T-helper 17 cell (primary cell): ENCODE measurements at regions not wholly inside any gene's neighbourhood (a gene's known extent, or its start where the extent isn't known, plus 50 kb on each side); places are given as distances from the start of the nearest gene placed in this dataset.

ENCODE experiments used
- ATAC-seq: fragments of 150-1000 bp; cut with Tn5 transposase; 2 replicates; pipeline ENCODE4 v1.10.0; 2021; ENCODE audit warnings: mild to moderate bottlenecking, moderate library complexity
- DNase-seq, 3 donors: peaks; one replicate each; pipeline versions ENCODE4 v3.0.0 to v3.0.0-alpha.2; 2020 to 2021
- H3K9me3 ChIP-seq: one replicate; pipeline ENCODE4 v1.7.0; 2013; ENCODE audit warnings: low read length, mild to moderate bottlenecking; ENCODE audit not compliant: control insufficient read depth, poor library complexity, severe bottlenecking
- H3K27ac Mint-ChIP-seq: one replicate; pipeline ENCODE4 v1.8.0; 2022; ENCODE audit warnings: mild to moderate bottlenecking, moderate library complexity, mixed read lengths
- H3K27me3 Mint-ChIP-seq: one replicate; pipeline ENCODE4 v1.8.0; 2022; ENCODE audit warnings: mixed read lengths
- H3K36me3 Mint-ChIP-seq: one replicate; pipeline ENCODE4 v1.8.0; 2022; ENCODE audit warnings: low read depth, mixed read lengths
- H3K4me1 Mint-ChIP-seq: one replicate; pipeline ENCODE4 v1.8.0; 2022; ENCODE audit warnings: mild to moderate bottlenecking, mixed read lengths
- H3K4me3 Mint-ChIP-seq: one replicate; pipeline ENCODE4 v1.8.0; 2022; ENCODE audit warnings: mild to moderate bottlenecking, moderate library complexity, mixed read lengths

- Mint-ChIP-seq H3K4me3 (no peak overlapping the region), H3K27me3 (no peaks in the 10 kb centered on the region), H3K36me3 (no peaks in the 10 kb centered on the region), H3K4me1 (no peaks in the 10 kb centered on the region), H3K27ac (no peak overlapping the region)
- H3K9me3 ChIP-seq = no peaks in the 10 kb centered on the region
- no peak for ATAC-seq
- DNase-seq = no peak
Measured at GRCh38 chr21:25254491-25255174, 352.6 kb downstream of the MRPL39 start.

- H3K27me3 Mint-ChIP-seq = no peaks in the 10 kb centered on the region
- no peaks in the 10 kb centered on the region for H3K4me1 Mint-ChIP-seq
- H3K4me3 Mint-ChIP-seq = no peak overlapping the region
- H3K9me3 ChIP-seq = peaks cover 5% of the 10 kb centered on the region
- ATAC-seq (no peak), DNase-seq (no peak)
- no peaks in the 10 kb centered on the region for H3K36me3 Mint-ChIP-seq
- no peak overlapping the region for H3K27ac Mint-ChIP-seq
Measured at GRCh38 chr21:25246546-25246945, 360.7 kb downstream of the MRPL39 start.

- no peak for ATAC-seq
- H3K4me3 Mint-ChIP-seq = no peak overlapping the region
- DNase-seq = no peak
- H3K27ac Mint-ChIP-seq = no peak overlapping the region
- H3K9me3 ChIP-seq = peaks cover 5% of the 10 kb centered on the region
- H3K4me1 Mint-ChIP-seq = no peaks in the 10 kb centered on the region
- no peaks in the 10 kb centered on the region for H3K36me3 Mint-ChIP-seq
- no peaks in the 10 kb centered on the region for H3K27me3 Mint-ChIP-seq
Measured at GRCh38 chr21:25244735-25245134, 362.5 kb downstream of the MRPL39 start.

GRCh38 chr21:25243808-25244207, 363.5 kb downstream of the MRPL39 start:
- no peaks in the 10 kb centered on the region for H3K36me3 Mint-ChIP-seq
- H3K4me3 Mint-ChIP-seq = no peak overlapping the region
- no peaks in the 10 kb centered on the region for H3K4me1 Mint-ChIP-seq
- no peak for DNase-seq
- peaks cover 5% of the 10 kb centered on the region for H3K9me3 ChIP-seq
- no peak overlapping the region for H3K27ac Mint-ChIP-seq
- no peak for ATAC-seq
- no peaks in the 10 kb centered on the region for H3K27me3 Mint-ChIP-seq

GRCh38 chr21:25240974-25241373, 366.3 kb downstream of the MRPL39 start:
- no peaks in the 10 kb centered on the region for H3K4me1 Mint-ChIP-seq
- no peaks in the 10 kb centered on the region for H3K27me3 Mint-ChIP-seq
- no peak overlapping the region for H3K4me3 Mint-ChIP-seq
- H3K36me3 Mint-ChIP-seq = no peaks in the 10 kb centered on the region
- ATAC-seq = no peak
- DNase-seq = no peak
- H3K27ac Mint-ChIP-seq = no peak overlapping the region
- H3K9me3 ChIP-seq = peaks cover 5% of the 10 kb centered on the region

- no peaks in the 10 kb centered on the region for H3K9me3 ChIP-seq
- Mint-ChIP-seq H3K36me3 (no peaks in the 10 kb centered on the region), H3K27me3 (no peaks in the 10 kb centered on the region), H3K4me3 (no peak overlapping the region), H3K4me1 (no peaks in the 10 kb centered on the region), H3K27ac (no peak overlapping the region)
- ATAC-seq (no peak), DNase-seq (no peak)
Measured at GRCh38 chr21:25234857-25235801, 372.2 kb downstream of the MRPL39 start.

- no peak overlapping the region for H3K27ac Mint-ChIP-seq
- no peaks in the 10 kb centered on the region for H3K9me3 ChIP-seq
- H3K4me3 Mint-ChIP-seq = no peak overlapping the region
- no peaks in the 10 kb centered on the region for H3K27me3 Mint-ChIP-seq
- no peaks in the 10 kb centered on the region for H3K4me1 Mint-ChIP-seq
- H3K36me3 Mint-ChIP-seq = no peaks in the 10 kb centered on the region
- DNase-seq (no peak), ATAC-seq (no peak)
Measured at GRCh38 chr21:25220954-25221353, 386.3 kb downstream of the MRPL39 start.

- Mint-ChIP-seq H3K27me3 (no peaks in the 10 kb centered on the region), H3K4me3 (no peak overlapping the region), H3K36me3 (no peaks in the 10 kb centered on the region), H3K4me1 (no peaks in the 10 kb centered on the region), H3K27ac (no peak overlapping the region)
- ATAC-seq = no peak
- no peaks in the 10 kb centered on the region for H3K9me3 ChIP-seq
- DNase-seq = no peak
Measured at GRCh38 chr21:25220169-25220568, 387.1 kb downstream of the MRPL39 start.

- Mint-ChIP-seq H3K27ac (no peak overlapping the region), H3K4me3 (no peak overlapping the region), H3K4me1 (no peaks in the 10 kb centered on the region), H3K27me3 (no peaks in the 10 kb centered on the region), H3K36me3 (no peaks in the 10 kb centered on the region)
- peak; percentile 57 for ATAC-seq
- no peaks in the 10 kb centered on the region for H3K9me3 ChIP-seq
- no peak for DNase-seq
Measured at GRCh38 chr21:25215698-25216384, 391.4 kb downstream of the MRPL39 start.

- Mint-ChIP-seq H3K4me3 (no peak overlapping the region), H3K27ac (no peak overlapping the region), H3K27me3 (no peaks in the 10 kb centered on the region), H3K4me1 (no peaks in the 10 kb centered on the region), H3K36me3 (no peaks in the 10 kb centered on the region)
- no peaks in the 10 kb centered on the region for H3K9me3 ChIP-seq
- no peak for DNase-seq
- ATAC-seq = no peak
Measured at GRCh38 chr21:25214676-25215075, 392.6 kb downstream of the MRPL39 start.

- no peaks in the 10 kb centered on the region for H3K36me3 Mint-ChIP-seq
- H3K4me1 Mint-ChIP-seq = no peaks in the 10 kb centered on the region
- no peak for DNase-seq
- no peak overlapping the region for H3K4me3 Mint-ChIP-seq
- H3K27ac Mint-ChIP-seq = no peak overlapping the region
- no peak for ATAC-seq
- H3K27me3 Mint-ChIP-seq = no peaks in the 10 kb centered on the region
- H3K9me3 ChIP-seq = no peaks in the 10 kb centered on the region
Measured at GRCh38 chr21:25199944-25200343, 407.3 kb downstream of the MRPL39 start.

- no peaks in the 10 kb centered on the region for H3K9me3 ChIP-seq
- no peak for DNase-seq
- H3K36me3 Mint-ChIP-seq = no peaks in the 10 kb centered on the region
- no peaks in the 10 kb centered on the region for H3K4me1 Mint-ChIP-seq
- ATAC-seq = no peak
- H3K27me3 Mint-ChIP-seq = no peaks in the 10 kb centered on the region
- no peak overlapping the region for H3K27ac Mint-ChIP-seq
- no peak overlapping the region for H3K4me3 Mint-ChIP-seq
Measured at GRCh38 chr21:25191141-25191540, 416.1 kb downstream of the MRPL39 start.

GRCh38 chr21:25189497-25189896, 417.8 kb downstream of the MRPL39 start:
- DNase-seq (no peak), ATAC-seq (no peak)
- no peaks in the 10 kb centered on the region for H3K4me1 Mint-ChIP-seq
- no peaks in the 10 kb centered on the region for H3K36me3 Mint-ChIP-seq
- H3K27me3 Mint-ChIP-seq = no peaks in the 10 kb centered on the region
- no peaks in the 10 kb centered on the region for H3K9me3 ChIP-seq
- H3K27ac Mint-ChIP-seq = no peak overlapping the region
- no peak overlapping the region for H3K4me3 Mint-ChIP-seq
